ENCODE measurements at regions not wholly inside any gene's neighbourhood (a gene's known extent, or its start where the extent isn't known, plus 50 kb on each side); places are given as distances from the start of the nearest gene placed in this dataset.

GRCh38 chr5:163760498-163760897 is 255.1 kb downstream of the MAT2B start:
- H3K4me1 ChIP-seq = no peaks in the 10 kb centered on the region
- intact Hi-C loops (cut with DNase I) = no loop called here
- no peaks in the 10 kb centered on the region for H3K9me3 ChIP-seq
- no peaks in the 10 kb centered on the region for H3K27me3 ChIP-seq
- FAIRE-seq = no peak
- H3K36me3 ChIP-seq = no peaks in the 10 kb centered on the region
- WGBS, 2 donors = 5 to 8% methylated on average over 3 of the region's 3 CpGs
- no peak for DNase-seq
- H3K4me3 ChIP-seq = no peak overlapping the region
- H3K27ac ChIP-seq = no peak overlapping the region
- peak in 3 of 4 donors; percentile 56 to 83 (median 66) for ATAC-seq
- TF ChIP-seq CTCF (IDR thresholded peaks at IDR 0.05) = no peak

GRCh38 chr5:163766936-163767670 is 261.7 kb downstream of the MAT2B start:
- no peaks in the 10 kb centered on the region for H3K27me3 ChIP-seq
- no peaks in the 10 kb centered on the region for H3K4me1 ChIP-seq
- ATAC-seq (no peak), FAIRE-seq (no peak), DNase-seq (no peak)
- intact Hi-C loops (cut with DNase I) = no loop called here
- no peaks in the 10 kb centered on the region for H3K36me3 ChIP-seq
- no peak overlapping the region for H3K4me3 ChIP-seq
- no peak for TF ChIP-seq CTCF (IDR thresholded peaks at IDR 0.05)
- no peak overlapping the region for H3K27ac ChIP-seq
- no peaks in the 10 kb centered on the region for H3K9me3 ChIP-seq
- WGBS, 2 donors = 52 to 62% methylated on average over 8 of the region's 8 CpGs

- FAIRE-seq (no peak), ATAC-seq (no peak), DNase-seq (no peak)
- intact Hi-C loops (cut with DNase I) = no loop called here
- Histone ChIP-seq H3K4me1 (no peaks in the 10 kb centered on the region), H3K36me3 (no peaks in the 10 kb centered on the region), H3K4me3 (no peak overlapping the region), H3K27me3 (no peaks in the 10 kb centered on the region), H3K27ac (no peak overlapping the region), H3K9me3 (no peaks in the 10 kb centered on the region)
- no peak for TF ChIP-seq CTCF (IDR thresholded peaks at IDR 0.05)
- 29 to 40% methylated on average over 2 of the region's 2 CpGs for WGBS, 2 donors
Observed at GRCh38 chr5:163770625-163771024, 265.2 kb downstream of the MAT2B start.

- H3K27ac ChIP-seq = no peak overlapping the region
- no peak for DNase-seq
- H3K4me1 ChIP-seq = no peaks in the 10 kb centered on the region
- TF ChIP-seq CTCF (IDR thresholded peaks at IDR 0.05) = no peak
- no peak for ATAC-seq
- no peaks in the 10 kb centered on the region for H3K9me3 ChIP-seq
- H3K27me3 ChIP-seq = no peaks in the 10 kb centered on the region
- H3K4me3 ChIP-seq = no peak overlapping the region
- 54 to 57% methylated on average over 1 of the region's 1 CpG for WGBS, 2 donors
- H3K36me3 ChIP-seq = no peaks in the 10 kb centered on the region
- FAIRE-seq = no peak
- intact Hi-C loops (cut with DNase I) = no loop called here
Observed at GRCh38 chr5:163772241-163772640, 266.8 kb downstream of the MAT2B start.

GRCh38 chr5:163772644-163773043 is 267.2 kb downstream of the MAT2B start:
- Histone ChIP-seq H3K9me3 (no peaks in the 10 kb centered on the region), H3K36me3 (no peaks in the 10 kb centered on the region), H3K27ac (no peak overlapping the region), H3K4me3 (no peak overlapping the region), H3K4me1 (no peaks in the 10 kb centered on the region), H3K27me3 (no peaks in the 10 kb centered on the region)
- ATAC-seq (no peak), FAIRE-seq (no peak), DNase-seq (no peak)
- intact Hi-C loops (cut with DNase I) = no loop called here
- no peak for TF ChIP-seq CTCF (IDR thresholded peaks at IDR 0.05)
- 59 to 73% methylated on average over 2 of the region's 2 CpGs for WGBS, 2 donors

All from pancreas (tissue), 10 donors.